CD4-positive, alpha-beta T cell (primary cell): ENCODE measurements at regions not wholly inside any gene's neighbourhood (a gene's known extent, or its start where the extent isn't known, plus 50 kb on each side); places are given as distances from the start of the nearest gene placed in this dataset.

Source experiments
- ATAC-seq: fragments of 200-7000 bp; cut with Tn5 transposase; one replicate; pipeline ENCODE4 v1.10.0; 2022; ENCODE audit warnings: mild to moderate bottlenecking; ENCODE audit not compliant: poor library complexity
- CTCF ChIA-PET: fragments of 350-600 bp; sonication (Branson Sonifier 250); formaldehyde crosslinking; loops from one replicate; lab custom pipeline; 2021; ENCODE audit warnings: antibody characterized with exemption, inconsistent platforms; lab: Charles Lee
- POLR2A ChIA-PET: fragments of 350-600 bp; sonication (Branson Sonifier 250); formaldehyde crosslinking; loops from one replicate; lab custom pipeline; 2021; ENCODE audit warnings: antibody characterized with exemption, inconsistent platforms; lab: Charles Lee
- DNase-seq, 14 experiments: peaks; one replicate each; pipeline ENCODE4 v3.0.0-alpha.2; 2013 to 2020; ENCODE audit warnings: mixed read lengths in 2 of 14
- H3K27ac ChIP-seq, 2 donors: one replicate each; pipeline versions ENCODE4 v1.5.1 to v1.7.0; 2013; ENCODE audit warnings: low read length in 2 of 2, low read depth in 1 of 2, mild to moderate bottlenecking in 1 of 2
- H3K27me3 ChIP-seq, 2 experiments: 1 replicate in 1 of 2; 2 replicates in 1 of 2; pipeline versions ENCODE4 v1.6.1 to v1.7.0; 2013; ENCODE audit warnings: low read length in 2 of 2, control low read depth in 1 of 2, mild to moderate bottlenecking in 1 of 2, moderate library complexity in 1 of 2; ENCODE audit not compliant: insufficient read depth in 2 of 2, control insufficient read depth in 1 of 2
- H3K36me3 ChIP-seq: one replicate; pipeline ENCODE4 v1.6.1; 2013; ENCODE audit warnings: low read length, control low read depth; ENCODE audit not compliant: insufficient read depth
- H3K4me1 ChIP-seq: one replicate; pipeline ENCODE4 v1.6.1; 2013; ENCODE audit warnings: low read length, control low read depth; ENCODE audit not compliant: insufficient read depth
- H3K4me3 ChIP-seq: one replicate; pipeline ENCODE4 v1.5.1; 2013; ENCODE audit warnings: mild to moderate bottlenecking, low read length, moderate library complexity
- H3K9me3 ChIP-seq, 2 experiments: 1 replicate in 1 of 2; 2 replicates in 1 of 2; pipeline versions ENCODE4 v1.6.1 to v1.7.0; 2013; ENCODE audit warnings: low read length in 2 of 2, mild to moderate bottlenecking in 2 of 2, control low read depth in 1 of 2, moderate library complexity in 1 of 2; ENCODE audit not compliant: control insufficient read depth in 1 of 2, insufficient read depth in 1 of 2
- H3K27ac Mint-ChIP-seq: one replicate; pipeline ENCODE4 v1.8.0; 2020; ENCODE audit warnings: mixed read lengths
- H3K27me3 Mint-ChIP-seq: one replicate; pipeline ENCODE4 v1.8.0; 2021; ENCODE audit warnings: mixed read lengths
- H3K36me3 Mint-ChIP-seq: one replicate; pipeline ENCODE4 v1.8.0; 2021; ENCODE audit warnings: low read depth, mixed read lengths
- H3K4me1 Mint-ChIP-seq: one replicate; pipeline ENCODE4 v1.8.0; 2021; ENCODE audit warnings: low read depth, mixed read lengths
- H3K4me3 Mint-ChIP-seq: one replicate; pipeline ENCODE4 v1.8.0; 2020; ENCODE audit warnings: mild to moderate bottlenecking, mixed read lengths
- H3K9me3 Mint-ChIP-seq: one replicate; pipeline ENCODE4 v1.8.0; 2020; ENCODE audit warnings: mixed read lengths
- CTCF ChIP-seq: fragments of 200-600 bp; IDR thresholded peaks from one replicate; pipeline ENCODE4 v1.8.0; 2022; ENCODE audit warnings: antibody characterized with exemption, mild to moderate bottlenecking
- intact Hi-C, 2 experiments: fragments of 100-400 bp; cut with DNase I in 1 of 2; cut with micrococcal nuclease in 1 of 2; formaldehyde crosslinking; loops; one replicate each; pipeline versions ENCODE4 v1.15.1 to v1.9.0; 2023 to 2025; cut with DNase I, micrococcal nuclease

- Histone ChIP-seq H3K27ac (no peak overlapping the region), H3K4me3 (no peak overlapping the region), H3K36me3 (no peaks in the 10 kb centered on the region), H3K9me3 (no peaks in the 10 kb centered on the region), H3K27me3 (no peaks in the 10 kb centered on the region), H3K4me1 (no peaks in the 10 kb centered on the region)
- Mint-ChIP-seq H3K27me3 (no peaks in the 10 kb centered on the region), H3K9me3 (no peaks in the 10 kb centered on the region), H3K27ac (no peak overlapping the region), H3K4me3 (no peak overlapping the region), H3K36me3 (no peaks in the 10 kb centered on the region), H3K4me1 (no peaks in the 10 kb centered on the region)
- ChIA-PET CTCF (no interaction called here), POLR2A (no interaction called here)
- no peak for TF ChIP-seq CTCF
- no peak for ATAC-seq
- DNase-seq, result no peak
- intact Hi-C loops, result no loop called here
Measured at GRCh38 chrX:106278951-106279350, 110.8 kb downstream of the PWWP3B start.

DNA sequence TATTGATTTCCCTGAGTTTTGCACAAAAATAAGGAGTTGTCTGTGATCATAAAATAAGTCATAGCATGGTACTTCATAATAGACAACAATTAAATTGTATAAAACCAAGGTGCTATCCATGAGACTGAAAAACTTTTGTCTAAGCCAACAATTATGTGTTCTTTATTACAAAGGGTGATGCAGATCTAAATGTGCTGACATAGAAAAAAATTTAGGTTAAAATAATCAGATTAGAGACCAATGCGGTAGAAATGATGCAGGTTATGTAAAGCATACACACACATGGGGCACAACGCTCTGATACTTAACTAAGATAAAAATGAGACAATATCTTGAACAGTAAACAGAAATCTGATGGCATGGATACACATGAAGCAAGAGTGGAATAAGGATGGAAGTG is 113.3 kb downstream of the PWWP3B start:
- ChIA-PET POLR2A (no interaction called here), CTCF (no interaction called here)
- Histone ChIP-seq H3K27me3 (no peaks in the 10 kb centered on the region), H3K36me3 (no peaks in the 10 kb centered on the region), H3K27ac (no peak overlapping the region), H3K4me1 (no peaks in the 10 kb centered on the region), H3K4me3 (no peak overlapping the region), H3K9me3 (no peaks in the 10 kb centered on the region)
- H3K4me1 Mint-ChIP-seq, result no peaks in the 10 kb centered on the region
- intact Hi-C loops, result no loop called here
- H3K4me3 Mint-ChIP-seq, result no peak overlapping the region
- TF ChIP-seq CTCF, result no peak
- no peaks in the 10 kb centered on the region for H3K36me3 Mint-ChIP-seq
- H3K27ac Mint-ChIP-seq, result no peak overlapping the region
- no peaks in the 10 kb centered on the region for H3K27me3 Mint-ChIP-seq
- DNase-seq, result no peak
- H3K9me3 Mint-ChIP-seq, result no peaks in the 10 kb centered on the region
- no peak for ATAC-seq

DNA sequence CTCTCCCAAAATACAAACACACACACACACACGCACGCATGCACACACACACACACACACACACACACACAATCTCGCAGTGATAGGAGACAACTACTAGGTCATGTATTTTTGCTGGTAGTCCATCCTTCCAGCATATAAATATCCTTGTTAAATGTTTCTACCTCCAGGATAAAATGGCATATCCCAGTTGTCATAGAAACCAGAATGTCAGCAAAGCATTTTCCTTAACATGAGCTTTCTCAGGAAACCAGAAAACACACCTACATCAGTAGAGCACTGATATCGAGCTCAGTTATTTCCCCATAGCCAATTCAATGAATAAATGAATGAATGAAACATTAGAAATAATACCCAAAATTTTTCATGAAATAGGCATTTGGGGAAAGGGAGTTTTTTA is 115.7 kb downstream of the PWWP3B start:
- Mint-ChIP-seq H3K36me3 (no peaks in the 10 kb centered on the region), H3K27me3 (no peaks in the 10 kb centered on the region), H3K27ac (no peak overlapping the region), H3K4me3 (no peak overlapping the region), H3K9me3 (no peaks in the 10 kb centered on the region), H3K4me1 (no peaks in the 10 kb centered on the region)
- ChIA-PET POLR2A (no interaction called here), CTCF (no interaction called here)
- H3K27me3 ChIP-seq, result no peaks in the 10 kb centered on the region
- DNase-seq (no peak), ATAC-seq (no peak)
- H3K4me3 ChIP-seq, result no peak overlapping the region
- no peak for TF ChIP-seq CTCF
- no peaks in the 10 kb centered on the region for H3K4me1 ChIP-seq
- no peak overlapping the region for H3K27ac ChIP-seq
- intact Hi-C loops, result no loop called here
- no peaks in the 10 kb centered on the region for H3K36me3 ChIP-seq
- H3K9me3 ChIP-seq, result no peaks in the 10 kb centered on the region
